Loucy (cell line): ENCODE measurements at regions not wholly inside any gene's neighbourhood (a gene's known extent, or its start where the extent isn't known, plus 50 kb on each side); places are given as distances from the start of the nearest gene placed in this dataset.

Source experiments
- CTCF ChIP-seq: fragments of 200-600 bp; sonication (generic); conservative IDR thresholded peaks from 2 replicates; pipeline ENCODE4 v1.5.1; 2014; ENCODE audit warnings: mild to moderate bottlenecking, antibody characterized with exemption, low read length
- EZH2phosphoT487 ChIP-seq: fragments of 200-600 bp; IDR thresholded peaks from 2 replicates; pipeline ENCODE4 v1.6.1; 2018; ENCODE audit warnings: antibody characterized with exemption, mild to moderate bottlenecking, moderate library complexity, borderline replicate concordance

- TF ChIP-seq CTCF = no peak
- no peak for TF ChIP-seq EZH2phosphoT487
These were observed 90.8 kb upstream of the RAB4A start for GRCh38 chr1:229180161-229180560.
